CD8-positive, alpha-beta memory T cell (primary cell): ENCODE measurements at regions not wholly inside any gene's neighbourhood (a gene's known extent, or its start where the extent isn't known, plus 50 kb on each side); places are given as distances from the start of the nearest gene placed in this dataset.
"Not testable (repeated sequence)": the region's sequence is repeated elsewhere in the genome, so short reads cannot be mapped to it uniquely, and the experiment has no call there.

Experiments used
- CTCF ChIA-PET: fragments of 350-600 bp; sonication (Branson Sonifier 250); formaldehyde crosslinking; loops from one replicate; lab custom pipeline; 2021; ENCODE audit warnings: antibody characterized with exemption; lab: Charles Lee
- POLR2A ChIA-PET: fragments of 350-600 bp; sonication (Branson Sonifier 250); formaldehyde crosslinking; loops from one replicate; lab custom pipeline; 2021; ENCODE audit warnings: antibody characterized with exemption; lab: Charles Lee
- DNase-seq, 5 donors: peaks; one replicate each; pipeline versions ENCODE4 v3.0.0 to v3.0.0-alpha.2; 2020 to 2022; ENCODE audit warnings: mixed read lengths in 1 of 5
- H3K27ac ChIP-seq: one replicate; pipeline ENCODE4 v1.7.0; 2013; ENCODE audit warnings: low read depth, mild to moderate bottlenecking, low read length, moderate library complexity
- H3K27me3 ChIP-seq: 2 replicates; pipeline ENCODE4 v1.7.0; 2013; ENCODE audit warnings: low read length, mild to moderate bottlenecking; ENCODE audit not compliant: insufficient read depth, poor library complexity, severe bottlenecking
- H3K36me3 ChIP-seq: 2 replicates; pipeline ENCODE4 v1.7.0; 2013; ENCODE audit warnings: mild to moderate bottlenecking, low read length, moderate library complexity; ENCODE audit not compliant: insufficient read depth
- H3K4me1 ChIP-seq: 2 replicates; pipeline ENCODE4 v1.7.0; 2013; ENCODE audit warnings: mild to moderate bottlenecking, low read length, moderate library complexity; ENCODE audit not compliant: insufficient read depth
- H3K4me3 ChIP-seq: 2 replicates; pipeline ENCODE4 v1.7.0; 2013; ENCODE audit warnings: mild to moderate bottlenecking, low read length
- H3K9me3 ChIP-seq: 2 replicates; pipeline ENCODE4 v1.7.0; 2013; ENCODE audit warnings: mild to moderate bottlenecking, low read length
- H3K27ac Mint-ChIP-seq, 8 donors: one replicate each; pipeline ENCODE4 v1.8.0; 2020 to 2021; ENCODE audit warnings: mixed read lengths in 8 of 8, mild to moderate bottlenecking in 6 of 8, inconsistent platforms in 3 of 8, moderate library complexity in 3 of 8
- H3K27me3 Mint-ChIP-seq, 2 donors: one replicate each; pipeline ENCODE4 v1.8.0; 2020 to 2021; ENCODE audit warnings: mixed read lengths in 2 of 2, mild to moderate bottlenecking in 1 of 2, moderate library complexity in 1 of 2
- H3K36me3 Mint-ChIP-seq, 3 donors: one replicate each; pipeline ENCODE4 v1.8.0; 2020 to 2021; ENCODE audit warnings: mixed read lengths in 3 of 3, inconsistent platforms in 1 of 3, mild to moderate bottlenecking in 1 of 3
- H3K4me1 Mint-ChIP-seq, 3 donors: one replicate each; pipeline ENCODE4 v1.8.0; 2020 to 2021; ENCODE audit warnings: mixed read lengths in 3 of 3, inconsistent platforms in 1 of 3, mild to moderate bottlenecking in 1 of 3
- H3K4me3 Mint-ChIP-seq, 7 donors: one replicate each; pipeline ENCODE4 v1.8.0; 2020 to 2021; ENCODE audit warnings: mixed read lengths in 7 of 7, mild to moderate bottlenecking in 6 of 7, moderate library complexity in 4 of 7, inconsistent platforms in 2 of 7
- H3K9me3 Mint-ChIP-seq, 5 donors: one replicate each; pipeline ENCODE4 v1.8.0; 2020 to 2022; ENCODE audit warnings: mixed read lengths in 5 of 5, mild to moderate bottlenecking in 3 of 5, moderate library complexity in 2 of 5, inconsistent platforms in 1 of 5

- H3K9me3 Mint-ChIP-seq, result peaks cover 22 to 47% (median 24%) of the 10 kb centered on the region in 5 donors
- H3K9me3 ChIP-seq, H3K36me3 Mint-ChIP-seq, H3K4me1 ChIP-seq, H3K27ac ChIP-seq, CTCF ChIA-PET, H3K4me3 Mint-ChIP-seq, H3K36me3 ChIP-seq, H3K27me3 Mint-ChIP-seq, H3K4me3 ChIP-seq, DNase-seq, H3K27me3 ChIP-seq, H3K4me1 Mint-ChIP-seq, H3K27ac Mint-ChIP-seq, POLR2A ChIA-PET: not testable (repeated sequence)
These were observed 4203.5 kb upstream of the OR11H1 start for GRCh38 chr22:11324439-11325037.

GRCh38 chr22:11325767-11326166 lies 4202.2 kb upstream of the OR11H1 start:
- Histone ChIP-seq H3K4me3 (no peak overlapping the region), H3K9me3 (no peaks in the 10 kb centered on the region), H3K36me3 (no peaks in the 10 kb centered on the region), H3K27me3 (no peaks in the 10 kb centered on the region), H3K4me1 (no peaks in the 10 kb centered on the region), H3K27ac (no peak overlapping the region)
- Mint-ChIP-seq H3K27me3 (no peaks in the 10 kb centered on the region), H3K4me1 (peaks cover 0 to 4% (median 0%) of the 10 kb centered on the region in 3 donors), H3K9me3 (peaks cover 23 to 57% (median 32%) of the 10 kb centered on the region in 5 donors), H3K4me3 (no peak overlapping the region), H3K27ac (no peak overlapping the region), H3K36me3 (no peaks in the 10 kb centered on the region)
- POLR2A ChIA-PET, result no interaction called here
- CTCF ChIA-PET, result no interaction called here
- no peak for DNase-seq

- H3K27me3 ChIP-seq, H3K27ac Mint-ChIP-seq, H3K9me3 ChIP-seq, H3K4me3 Mint-ChIP-seq, H3K36me3 ChIP-seq, H3K4me1 Mint-ChIP-seq, DNase-seq, H3K4me1 ChIP-seq, H3K4me3 ChIP-seq, H3K36me3 Mint-ChIP-seq, POLR2A ChIA-PET, H3K27me3 Mint-ChIP-seq, CTCF ChIA-PET, H3K27ac ChIP-seq: not testable (repeated sequence)
- H3K9me3 Mint-ChIP-seq, result peaks cover 19 to 51% (median 43%) of the 10 kb centered on the region in 5 donors
These were observed 4186.5 kb upstream of the OR11H1 start for GRCh38 chr22:11341387-11342068.

- POLR2A ChIA-PET, DNase-seq, H3K36me3 ChIP-seq, H3K4me3 ChIP-seq, H3K27me3 Mint-ChIP-seq, H3K27me3 ChIP-seq, H3K27ac ChIP-seq, H3K27ac Mint-ChIP-seq, H3K36me3 Mint-ChIP-seq, H3K4me1 ChIP-seq, H3K4me3 Mint-ChIP-seq, H3K9me3 ChIP-seq: not testable (repeated sequence)
- CTCF ChIA-PET, result interaction anchor here (0.6 kb wide), 1 partner anchor 41 kb away, joined by 3 read pairs; no protein-coding TSS in a partner anchor
- peaks cover 0 to 18% (median 4%) of the 10 kb centered on the region in 3 donors for H3K4me1 Mint-ChIP-seq
- H3K9me3 Mint-ChIP-seq, result peaks cover 20 to 46% (median 32%) of the 10 kb centered on the region in 5 donors
These were observed 4176.8 kb upstream of the OR11H1 start for GRCh38 chr22:11351181-11351580.

GRCh38 chr22:11352287-11352686 lies 4175.7 kb upstream of the OR11H1 start:
- H3K4me3 Mint-ChIP-seq, H3K27me3 ChIP-seq, H3K4me3 ChIP-seq, POLR2A ChIA-PET, DNase-seq, H3K9me3 ChIP-seq, H3K27ac Mint-ChIP-seq, H3K36me3 Mint-ChIP-seq, H3K36me3 ChIP-seq, H3K4me1 ChIP-seq, H3K27me3 Mint-ChIP-seq, CTCF ChIA-PET, H3K27ac ChIP-seq: not testable (repeated sequence)
- Mint-ChIP-seq H3K9me3 (peaks cover 16 to 45% (median 35%) of the 10 kb centered on the region in 5 donors), H3K4me1 (peaks cover 0 to 18% (median 4%) of the 10 kb centered on the region in 3 donors)

GRCh38 chr22:11360632-11361031 lies 4167.4 kb upstream of the OR11H1 start:
- H3K4me3 ChIP-seq, result no peak overlapping the region
- H3K36me3 Mint-ChIP-seq, result no peaks in the 10 kb centered on the region
- H3K4me3 Mint-ChIP-seq, result no peak overlapping the region
- POLR2A ChIA-PET, result no interaction called here
- H3K27ac Mint-ChIP-seq, result no peak overlapping the region
- no peaks in the 10 kb centered on the region for H3K27me3 Mint-ChIP-seq
- DNase-seq, result no peak
- no peaks in the 10 kb centered on the region for H3K4me1 ChIP-seq
- no peaks in the 10 kb centered on the region for H3K36me3 ChIP-seq
- no peaks in the 10 kb centered on the region for H3K9me3 ChIP-seq
- H3K9me3 Mint-ChIP-seq, result peaks cover 25 to 57% (median 36%) of the 10 kb centered on the region in 5 donors
- H3K4me1 Mint-ChIP-seq, result peaks cover 0 to 13% (median under 1%) of the 10 kb centered on the region in 3 donors
- CTCF ChIA-PET, result no interaction called here
- no peak overlapping the region for H3K27ac ChIP-seq
- H3K27me3 ChIP-seq, result no peaks in the 10 kb centered on the region

GRCh38 chr22:11361496-11361895 lies 4166.5 kb upstream of the OR11H1 start:
- H3K27me3 ChIP-seq, CTCF ChIA-PET, H3K36me3 ChIP-seq, DNase-seq, POLR2A ChIA-PET, H3K36me3 Mint-ChIP-seq, H3K4me1 ChIP-seq, H3K27ac Mint-ChIP-seq, H3K4me3 Mint-ChIP-seq, H3K4me3 ChIP-seq, H3K9me3 ChIP-seq, H3K27ac ChIP-seq, H3K27me3 Mint-ChIP-seq: not testable (repeated sequence)
- Mint-ChIP-seq H3K4me1 (peaks cover 0 to 10% (median 0%) of the 10 kb centered on the region in 3 donors), H3K9me3 (peaks cover 21 to 60% (median 41%) of the 10 kb centered on the region in 5 donors)

GRCh38 chr22:11369612-11370307 lies 4158.2 kb upstream of the OR11H1 start:
- DNase-seq, H3K27ac Mint-ChIP-seq, POLR2A ChIA-PET, H3K4me3 ChIP-seq, H3K27me3 ChIP-seq, H3K27ac ChIP-seq, H3K4me1 ChIP-seq, H3K36me3 Mint-ChIP-seq, H3K27me3 Mint-ChIP-seq, CTCF ChIA-PET, H3K4me3 Mint-ChIP-seq, H3K36me3 ChIP-seq, H3K9me3 ChIP-seq: not testable (repeated sequence)
- H3K4me1 Mint-ChIP-seq, result peaks cover 0 to 19% (median 2%) of the 10 kb centered on the region in 3 donors
- peaks cover 14 to 46% (median 17%) of the 10 kb centered on the region in 5 donors for H3K9me3 Mint-ChIP-seq
